Right lobe of liver (tissue), 6 donors: ENCODE measurements at regions not wholly inside any gene's neighbourhood (a gene's known extent, or its start where the extent isn't known, plus 50 kb on each side); places are given as distances from the start of the nearest gene placed in this dataset.

Experiments used
- ATAC-seq, 4 donors: fragments of 200-7000 bp; cut with Tn5 transposase; one replicate each; pipeline ENCODE4 v1.9.1; 2020; ENCODE audit warnings: mild to moderate bottlenecking in 4 of 4, moderate library complexity in 4 of 4
- DNase-seq, 3 donors: peaks; one replicate each; pipeline ENCODE4 v3.0.0-alpha.2; 2020
- H3K27ac ChIP-seq, 3 donors: fragments of 200-600 bp; one replicate each; pipeline ENCODE4 v1.8.0; 2022
- H3K27me3 ChIP-seq, 2 donors: fragments of 200-600 bp; one replicate each; pipeline ENCODE4 v1.8.0; 2022
- H3K36me3 ChIP-seq, 4 donors: fragments of 200-600 bp; sonication (generic) in 1 of 4; one replicate each; pipeline versions ENCODE4 v1.5.1 to v1.8.0; 2017 to 2022; ENCODE audit warnings: control low read depth in 1 of 4
- H3K4me1 ChIP-seq, 4 donors: fragments of 200-600 bp; sonication (generic) in 1 of 4; one replicate each; pipeline versions ENCODE4 v1.5.1 to v1.8.0; 2017 to 2022; ENCODE audit warnings: control low read depth in 1 of 4
- H3K4me3 ChIP-seq, 3 donors: fragments of 200-600 bp; one replicate each; pipeline ENCODE4 v1.8.0; 2022
- H3K9me3 ChIP-seq, 4 donors: fragments of 200-600 bp; sonication (generic) in 1 of 4; one replicate each; pipeline versions ENCODE4 v1.5.1 to v1.8.0; 2017 to 2022; ENCODE audit warnings: control low read depth in 1 of 4
- CTCF ChIP-seq, 4 donors: fragments of 200-600 bp in 3 of 4; fragments of 450-650 bp in 1 of 4; IDR thresholded peaks; one replicate each; pipeline versions ENCODE4 v1.5.1 to v1.8.0; 2016 to 2022; ENCODE audit warnings: antibody characterized with exemption in 4 of 4, mild to moderate bottlenecking in 2 of 4
- POLR2A ChIP-seq: fragments of 450-650 bp; IDR thresholded peaks from one replicate; pipeline ENCODE4 v1.6.1; 2017; ENCODE audit warnings: antibody characterized with exemption, mild to moderate bottlenecking
- WGBS: methylation state at CpG from one replicate; pipeline ENCODE4 v1.1.6; 2018; ENCODE audit warnings: low coverage, low lambda C conversion rate; ENCODE audit not compliant: insufficient coverage; ENCODE audit errors: missing lambda C conversion rate; 5-methylcytosine and 5-hydroxymethylcytosine counted together
- intact Hi-C, 2 donors: fragments of 100-400 bp; cut with DNase I; formaldehyde crosslinking; loops; one replicate each; pipeline versions ENCODE4 v1.11.2 to v1.14.1; 2022
- donor health status: DM: no; HTN: yes; CAD: no.
- donor health status: DM: no; HTN: no; CAD: no.
- donor health status: DM: no; HTN: no; CAD: no.
- donor health status: DM: no; HTN: yes; CAD: no.
- donor health status: DM: no; HTN: yes; CAD: no.

DNA sequence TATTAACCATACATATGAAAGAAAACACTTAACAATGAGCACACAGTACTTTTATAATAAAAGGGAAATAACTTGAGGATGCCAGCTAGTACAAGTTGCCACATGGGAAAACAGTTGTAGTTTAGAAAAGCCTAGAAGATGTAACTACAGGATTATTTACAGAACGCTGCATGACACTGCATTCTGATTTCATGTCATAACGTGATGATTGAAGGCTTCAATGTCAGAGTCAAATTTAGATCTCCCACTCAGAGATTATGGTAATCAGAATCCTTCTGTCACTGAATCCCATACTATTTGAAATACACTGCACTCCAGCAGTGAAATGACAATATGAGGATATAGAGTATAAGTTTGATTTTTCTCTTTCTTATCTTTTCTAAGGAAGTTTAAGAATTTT, 253.9 kb upstream of the LRRN1 start:
- H3K4me3 ChIP-seq: no peak overlapping the region
- intact Hi-C loops: no loop called here
- ATAC-seq (no peak), DNase-seq (no peak)
- H3K27me3 ChIP-seq: no peaks in the 10 kb centered on the region
- no peak overlapping the region for H3K27ac ChIP-seq
- H3K9me3 ChIP-seq: no peaks in the 10 kb centered on the region
- no peaks in the 10 kb centered on the region for H3K4me1 ChIP-seq
- 56% methylated on average over 2 of the region's 2 CpGs for WGBS
- TF ChIP-seq CTCF (IDR thresholded peaks at IDR 0.05): no peak
- TF ChIP-seq POLR2A: no peak
- H3K36me3 ChIP-seq: no peaks in the 10 kb centered on the region

- WGBS: 71% methylated on average over 4 of the region's 4 CpGs
- no peak for TF ChIP-seq POLR2A
- no peak for TF ChIP-seq CTCF (IDR thresholded peaks at IDR 0.05)
- Histone ChIP-seq H3K9me3 (no peaks in the 10 kb centered on the region), H3K36me3 (no peaks in the 10 kb centered on the region), H3K4me3 (no peak overlapping the region), H3K27me3 (no peaks in the 10 kb centered on the region), H3K27ac (no peak overlapping the region), H3K4me1 (no peaks in the 10 kb centered on the region)
- intact Hi-C loops: no loop called here
- ATAC-seq (no peak), DNase-seq (no peak)
Measured at GRCh38 chr3:3538451-3538850, 260.8 kb upstream of the LRRN1 start.

- H3K4me3 ChIP-seq: no peak overlapping the region
- H3K9me3 ChIP-seq: no peaks in the 10 kb centered on the region
- WGBS: 47% methylated on average over 1 of the region's 1 CpG
- no peak for ATAC-seq
- TF ChIP-seq CTCF (IDR thresholded peaks at IDR 0.05): no peak
- no peak for TF ChIP-seq POLR2A
- no peak for DNase-seq
- no peaks in the 10 kb centered on the region for H3K27me3 ChIP-seq
- H3K4me1 ChIP-seq: no peaks in the 10 kb centered on the region
- intact Hi-C loops: no loop called here
- no peaks in the 10 kb centered on the region for H3K36me3 ChIP-seq
- H3K27ac ChIP-seq: no peak overlapping the region
Measured at GRCh38 chr3:3532508-3532907, 266.7 kb upstream of the LRRN1 start.

DNA sequence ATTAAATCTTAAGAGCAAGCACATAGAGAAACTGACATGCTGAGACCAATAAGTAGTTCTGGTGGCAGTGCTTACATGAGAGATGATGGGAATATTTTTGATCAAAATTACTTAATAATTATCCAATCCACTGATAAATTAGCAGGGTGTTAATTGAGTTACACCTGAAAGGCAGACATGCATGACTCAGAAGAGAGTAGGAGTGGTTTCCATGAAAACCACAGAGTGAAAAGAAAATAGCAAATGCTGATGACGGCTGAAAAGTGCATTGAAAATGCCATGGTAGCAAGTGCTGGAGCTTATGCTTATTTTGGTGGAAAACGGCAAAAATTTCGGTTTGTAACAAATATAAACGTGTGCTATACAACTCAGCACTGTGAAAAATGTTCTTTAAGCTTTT, 267.8 kb upstream of the LRRN1 start:
- no peak for TF ChIP-seq POLR2A
- no peak for TF ChIP-seq CTCF (IDR thresholded peaks at IDR 0.05)
- Histone ChIP-seq H3K27ac (no peak overlapping the region), H3K27me3 (no peaks in the 10 kb centered on the region), H3K4me1 (no peaks in the 10 kb centered on the region), H3K36me3 (no peaks in the 10 kb centered on the region), H3K9me3 (no peaks in the 10 kb centered on the region), H3K4me3 (no peak overlapping the region)
- intact Hi-C loops: no loop called here
- DNase-seq: no peak
- 47% methylated on average over 4 of the region's 4 CpGs for WGBS
- ATAC-seq: no peak

DNA sequence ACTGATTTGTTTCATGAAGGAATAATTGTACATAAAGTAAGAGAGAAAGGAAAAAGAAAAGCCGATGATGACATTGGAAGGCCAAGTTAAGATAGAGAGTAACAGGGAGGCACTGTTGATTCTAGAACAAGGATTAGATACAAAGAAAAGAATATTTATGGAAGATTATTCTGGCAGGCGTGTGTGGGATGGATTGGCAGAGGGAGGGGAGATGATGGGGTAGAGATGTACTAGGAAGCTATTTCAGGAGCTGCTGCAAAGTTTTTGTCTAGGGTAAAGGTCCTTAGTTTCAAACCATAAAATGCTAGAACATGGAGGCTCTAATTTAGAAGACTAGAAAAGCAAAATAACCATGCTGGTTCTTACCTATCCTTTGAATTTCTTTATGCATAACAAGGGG, 280.0 kb upstream of the LRRN1 start:
- H3K27me3 ChIP-seq: no peaks in the 10 kb centered on the region
- 69% methylated on average over 2 of the region's 2 CpGs for WGBS
- DNase-seq: no peak
- intact Hi-C loops: no loop called here
- H3K36me3 ChIP-seq: no peaks in the 10 kb centered on the region
- ATAC-seq: no peak
- no peak for TF ChIP-seq POLR2A
- no peak for TF ChIP-seq CTCF (IDR thresholded peaks at IDR 0.05)
- H3K4me1 ChIP-seq: no peaks in the 10 kb centered on the region
- H3K9me3 ChIP-seq: no peaks in the 10 kb centered on the region
- no peak overlapping the region for H3K27ac ChIP-seq
- H3K4me3 ChIP-seq: no peak overlapping the region
